ENCODE measurements at regions not wholly inside any gene's neighbourhood (a gene's known extent, or its start where the extent isn't known, plus 50 kb on each side); places are given as distances from the start of the nearest gene placed in this dataset.

DNA sequence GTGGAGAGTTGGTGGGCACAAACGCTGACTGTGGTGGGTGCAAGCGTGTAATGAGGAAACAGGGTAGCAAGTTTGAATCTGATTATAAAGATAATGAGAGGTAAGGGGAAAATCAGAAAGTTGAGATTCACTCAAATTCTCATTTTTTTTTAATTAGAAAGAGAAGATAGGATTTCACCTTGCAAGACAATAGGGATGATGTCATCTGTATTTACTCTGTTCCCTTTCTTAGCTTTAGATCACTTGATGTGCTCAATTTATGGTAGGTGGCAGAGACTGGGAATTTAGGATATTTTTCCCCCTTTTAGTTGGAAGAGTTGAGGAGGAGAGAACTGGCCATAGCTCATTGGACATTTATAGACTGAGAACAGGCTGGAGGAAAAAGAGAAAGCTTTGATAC lies 363.6 kb downstream of the AEBP2 start:
- POLR2A ChIA-PET = no interaction called here
- H3K9me3 Mint-ChIP-seq = no peaks in the 10 kb centered on the region

More for the DNA sequence above, 363.6 kb downstream of the AEBP2 start:
- no peak overlapping the region for H3K4me3 Mint-ChIP-seq
- DNase-seq (ENCODE audit: low spot score) = no peak
- H3K27ac Mint-ChIP-seq = no peak overlapping the region
- ATAC-seq = no peak
- H3K36me3 Mint-ChIP-seq = no peaks in the 10 kb centered on the region
- H3K4me1 Mint-ChIP-seq = peaks cover 6% of the 10 kb centered on the region
- no peaks in the 10 kb centered on the region for H3K27me3 Mint-ChIP-seq (ENCODE audit: low read depth)
- CTCF ChIA-PET = no interaction called here
- TF ChIP-seq, protein P1, sequence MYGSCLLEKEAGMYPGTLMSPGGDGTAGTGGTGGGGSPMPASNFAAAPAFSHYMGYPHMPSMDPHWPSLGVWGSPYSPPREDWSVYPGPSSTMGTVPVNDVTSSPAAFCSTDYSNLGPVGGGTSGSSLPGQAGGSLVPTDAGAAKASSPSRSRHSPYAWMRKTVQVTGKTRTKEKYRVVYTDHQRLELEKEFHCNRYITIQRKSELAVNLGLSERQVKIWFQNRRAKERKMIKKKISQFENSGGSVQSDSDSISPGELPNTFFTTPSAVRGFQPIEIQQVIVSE (CRISPR knock-in tag; IDR thresholded peaks at IDR 0.05; ENCODE audit: borderline replicate concordance) = no peak
- TF ChIP-seq, protein P2, sequence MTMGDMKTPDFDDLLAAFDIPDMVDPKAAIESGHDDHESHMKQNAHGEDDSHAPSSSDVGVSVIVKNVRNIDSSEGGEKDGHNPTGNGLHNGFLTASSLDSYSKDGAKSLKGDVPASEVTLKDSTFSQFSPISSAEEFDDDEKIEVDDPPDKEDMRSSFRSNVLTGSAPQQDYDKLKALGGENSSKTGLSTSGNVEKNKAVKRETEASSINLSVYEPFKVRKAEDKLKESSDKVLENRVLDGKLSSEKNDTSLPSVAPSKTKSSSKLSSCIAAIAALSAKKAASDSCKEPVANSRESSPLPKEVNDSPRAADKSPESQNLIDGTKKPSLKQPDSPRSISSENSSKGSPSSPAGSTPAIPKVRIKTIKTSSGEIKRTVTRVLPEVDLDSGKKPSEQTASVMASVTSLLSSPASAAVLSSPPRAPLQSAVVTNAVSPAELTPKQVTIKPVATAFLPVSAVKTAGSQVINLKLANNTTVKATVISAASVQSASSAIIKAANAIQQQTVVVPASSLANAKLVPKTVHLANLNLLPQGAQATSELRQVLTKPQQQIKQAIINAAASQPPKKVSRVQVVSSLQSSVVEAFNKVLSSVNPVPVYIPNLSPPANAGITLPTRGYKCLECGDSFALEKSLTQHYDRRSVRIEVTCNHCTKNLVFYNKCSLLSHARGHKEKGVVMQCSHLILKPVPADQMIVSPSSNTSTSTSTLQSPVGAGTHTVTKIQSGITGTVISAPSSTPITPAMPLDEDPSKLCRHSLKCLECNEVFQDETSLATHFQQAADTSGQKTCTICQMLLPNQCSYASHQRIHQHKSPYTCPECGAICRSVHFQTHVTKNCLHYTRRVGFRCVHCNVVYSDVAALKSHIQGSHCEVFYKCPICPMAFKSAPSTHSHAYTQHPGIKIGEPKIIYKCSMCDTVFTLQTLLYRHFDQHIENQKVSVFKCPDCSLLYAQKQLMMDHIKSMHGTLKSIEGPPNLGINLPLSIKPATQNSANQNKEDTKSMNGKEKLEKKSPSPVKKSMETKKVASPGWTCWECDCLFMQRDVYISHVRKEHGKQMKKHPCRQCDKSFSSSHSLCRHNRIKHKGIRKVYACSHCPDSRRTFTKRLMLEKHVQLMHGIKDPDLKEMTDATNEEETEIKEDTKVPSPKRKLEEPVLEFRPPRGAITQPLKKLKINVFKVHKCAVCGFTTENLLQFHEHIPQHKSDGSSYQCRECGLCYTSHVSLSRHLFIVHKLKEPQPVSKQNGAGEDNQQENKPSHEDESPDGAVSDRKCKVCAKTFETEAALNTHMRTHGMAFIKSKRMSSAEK (CRISPR knock-in tag; IDR thresholded peaks at IDR 0.05; ENCODE audit: borderline replicate concordance) = no peak
- TF ChIP-seq GTF2I (CRISPR knock-in tag; conservative IDR thresholded peaks at IDR 0.05) = no peak
- TF ChIP-seq, protein P3, sequence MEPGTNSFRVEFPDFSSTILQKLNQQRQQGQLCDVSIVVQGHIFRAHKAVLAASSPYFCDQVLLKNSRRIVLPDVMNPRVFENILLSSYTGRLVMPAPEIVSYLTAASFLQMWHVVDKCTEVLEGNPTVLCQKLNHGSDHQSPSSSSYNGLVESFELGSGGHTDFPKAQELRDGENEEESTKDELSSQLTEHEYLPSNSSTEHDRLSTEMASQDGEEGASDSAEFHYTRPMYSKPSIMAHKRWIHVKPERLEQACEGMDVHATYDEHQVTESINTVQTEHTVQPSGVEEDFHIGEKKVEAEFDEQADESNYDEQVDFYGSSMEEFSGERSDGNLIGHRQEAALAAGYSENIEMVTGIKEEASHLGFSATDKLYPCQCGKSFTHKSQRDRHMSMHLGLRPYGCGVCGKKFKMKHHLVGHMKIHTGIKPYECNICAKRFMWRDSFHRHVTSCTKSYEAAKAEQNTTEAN (CRISPR knock-in tag; IDR thresholded peaks at IDR 0.05) = no peak
- no peak for TF ChIP-seq ZNF317 (CRISPR knock-in tag; IDR thresholded peaks at IDR 0.05; ENCODE audit: borderline replicate concordance, low read depth)
- no peak for TF ChIP-seq ELF4 (CRISPR knock-in tag; IDR thresholded peaks at IDR 0.05; ENCODE audit: low read depth)
- no peak for TF ChIP-seq TCF7 (CRISPR knock-in tag; IDR thresholded peaks at IDR 0.05; ENCODE audit: low read depth)
- TF ChIP-seq, protein P4, sequence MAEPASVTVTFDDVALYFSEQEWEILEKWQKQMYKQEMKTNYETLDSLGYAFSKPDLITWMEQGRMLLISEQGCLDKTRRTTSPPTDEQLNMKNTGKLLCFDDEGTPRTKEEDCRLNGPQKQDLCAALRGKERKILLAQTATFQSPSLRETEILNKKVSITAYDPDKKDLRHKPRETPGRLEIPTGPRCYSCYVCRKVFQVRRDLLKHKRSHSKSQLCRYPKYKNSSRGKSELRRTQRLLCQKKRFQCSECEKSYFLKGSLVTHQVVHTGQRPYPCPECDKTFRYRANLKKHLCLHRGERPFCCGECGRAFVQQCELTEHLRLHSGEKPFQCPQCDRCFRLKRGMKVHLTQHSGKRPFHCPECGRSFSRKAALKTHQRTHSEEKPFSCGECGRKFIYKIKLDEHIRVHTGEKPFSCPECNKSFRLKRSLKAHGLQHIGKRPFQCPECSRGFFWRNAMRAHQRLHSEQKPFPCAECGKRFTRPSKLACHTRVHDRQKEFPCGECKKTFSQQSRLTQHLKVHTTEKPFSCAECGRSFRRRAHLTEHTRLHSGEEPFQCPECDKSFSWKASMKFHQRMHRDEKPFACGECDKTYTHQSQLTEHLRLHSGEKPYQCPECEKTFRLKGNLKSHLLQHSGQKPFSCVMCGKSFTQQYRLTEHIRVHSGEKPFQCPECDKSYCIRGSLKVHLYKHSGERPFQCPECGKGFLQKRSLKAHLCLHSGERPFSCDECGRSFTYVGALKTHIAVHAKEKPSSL (CRISPR knock-in tag; conservative IDR thresholded peaks at IDR 0.05) = no peak
- TF ChIP-seq ZNF416 (CRISPR knock-in tag; IDR thresholded peaks at IDR 0.05) = no peak
- TF ChIP-seq KAT7 (CRISPR knock-in tag; IDR thresholded peaks at IDR 0.05; ENCODE audit: borderline replicate concordance) = no peak
- TF ChIP-seq, protein P5, sequence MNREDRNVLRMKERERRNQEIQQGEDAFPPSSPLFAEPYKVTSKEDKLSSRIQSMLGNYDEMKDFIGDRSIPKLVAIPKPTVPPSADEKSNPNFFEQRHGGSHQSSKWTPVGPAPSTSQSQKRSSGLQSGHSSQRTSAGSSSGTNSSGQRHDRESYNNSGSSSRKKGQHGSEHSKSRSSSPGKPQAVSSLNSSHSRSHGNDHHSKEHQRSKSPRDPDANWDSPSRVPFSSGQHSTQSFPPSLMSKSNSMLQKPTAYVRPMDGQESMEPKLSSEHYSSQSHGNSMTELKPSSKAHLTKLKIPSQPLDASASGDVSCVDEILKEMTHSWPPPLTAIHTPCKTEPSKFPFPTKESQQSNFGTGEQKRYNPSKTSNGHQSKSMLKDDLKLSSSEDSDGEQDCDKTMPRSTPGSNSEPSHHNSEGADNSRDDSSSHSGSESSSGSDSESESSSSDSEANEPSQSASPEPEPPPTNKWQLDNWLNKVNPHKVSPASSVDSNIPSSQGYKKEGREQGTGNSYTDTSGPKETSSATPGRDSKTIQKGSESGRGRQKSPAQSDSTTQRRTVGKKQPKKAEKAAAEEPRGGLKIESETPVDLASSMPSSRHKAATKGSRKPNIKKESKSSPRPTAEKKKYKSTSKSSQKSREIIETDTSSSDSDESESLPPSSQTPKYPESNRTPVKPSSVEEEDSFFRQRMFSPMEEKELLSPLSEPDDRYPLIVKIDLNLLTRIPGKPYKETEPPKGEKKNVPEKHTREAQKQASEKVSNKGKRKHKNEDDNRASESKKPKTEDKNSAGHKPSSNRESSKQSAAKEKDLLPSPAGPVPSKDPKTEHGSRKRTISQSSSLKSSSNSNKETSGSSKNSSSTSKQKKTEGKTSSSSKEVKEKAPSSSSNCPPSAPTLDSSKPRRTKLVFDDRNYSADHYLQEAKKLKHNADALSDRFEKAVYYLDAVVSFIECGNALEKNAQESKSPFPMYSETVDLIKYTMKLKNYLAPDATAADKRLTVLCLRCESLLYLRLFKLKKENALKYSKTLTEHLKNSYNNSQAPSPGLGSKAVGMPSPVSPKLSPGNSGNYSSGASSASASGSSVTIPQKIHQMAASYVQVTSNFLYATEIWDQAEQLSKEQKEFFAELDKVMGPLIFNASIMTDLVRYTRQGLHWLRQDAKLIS (CRISPR knock-in tag; IDR thresholded peaks at IDR 0.05; ENCODE audit: borderline replicate concordance) = no peak
- no peak for TF ChIP-seq MXD4 (CRISPR knock-in tag; IDR thresholded peaks at IDR 0.05; ENCODE audit: borderline replicate concordance)
- TF ChIP-seq NR3C1 (CRISPR knock-in tag; conservative IDR thresholded peaks at IDR 0.05; ENCODE audit: low read depth) = no peak
- TF ChIP-seq JAZF1 (CRISPR knock-in tag; IDR thresholded peaks at IDR 0.05) = no peak
- TF ChIP-seq, protein P6, sequence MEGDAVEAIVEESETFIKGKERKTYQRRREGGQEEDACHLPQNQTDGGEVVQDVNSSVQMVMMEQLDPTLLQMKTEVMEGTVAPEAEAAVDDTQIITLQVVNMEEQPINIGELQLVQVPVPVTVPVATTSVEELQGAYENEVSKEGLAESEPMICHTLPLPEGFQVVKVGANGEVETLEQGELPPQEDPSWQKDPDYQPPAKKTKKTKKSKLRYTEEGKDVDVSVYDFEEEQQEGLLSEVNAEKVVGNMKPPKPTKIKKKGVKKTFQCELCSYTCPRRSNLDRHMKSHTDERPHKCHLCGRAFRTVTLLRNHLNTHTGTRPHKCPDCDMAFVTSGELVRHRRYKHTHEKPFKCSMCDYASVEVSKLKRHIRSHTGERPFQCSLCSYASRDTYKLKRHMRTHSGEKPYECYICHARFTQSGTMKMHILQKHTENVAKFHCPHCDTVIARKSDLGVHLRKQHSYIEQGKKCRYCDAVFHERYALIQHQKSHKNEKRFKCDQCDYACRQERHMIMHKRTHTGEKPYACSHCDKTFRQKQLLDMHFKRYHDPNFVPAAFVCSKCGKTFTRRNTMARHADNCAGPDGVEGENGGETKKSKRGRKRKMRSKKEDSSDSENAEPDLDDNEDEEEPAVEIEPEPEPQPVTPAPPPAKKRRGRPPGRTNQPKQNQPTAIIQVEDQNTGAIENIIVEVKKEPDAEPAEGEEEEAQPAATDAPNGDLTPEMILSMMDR (IDR thresholded peaks at IDR 0.05) = no peak
- TF ChIP-seq ZNF263 (CRISPR knock-in tag; IDR thresholded peaks at IDR 0.05; ENCODE audit: low read depth) = no peak
